HepG2 (cell line): ENCODE measurements at regions not wholly inside any gene's neighbourhood (a gene's known extent, or its start where the extent isn't known, plus 50 kb on each side); places are given as distances from the start of the nearest gene placed in this dataset.

Source experiments
- CEBPG ChIP-seq: IDR thresholded peaks from 2 replicates; pipeline ENCODE4 v1.6.1; 2016
- FLYWCH1 ChIP-seq: sonication (generic); formaldehyde crosslinking; IDR thresholded peaks from 2 replicates; pipeline ENCODE4 v1.8.1; 2023; ENCODE audit warnings: mild to moderate bottlenecking, missing genetic modification reagents
- GABPA ChIP-seq, 2 experiments: IDR thresholded peaks; 2 replicates each; pipeline ENCODE4 v1.6.1; 2011 to 2016; ENCODE audit warnings: low read depth in 2 of 2, low read length in 1 of 2, missing biosample characterization in 1 of 2, missing genetic modification characterization in 1 of 2
- GATAD1 ChIP-seq: IDR thresholded peaks from 2 replicates; pipeline ENCODE4 v1.6.1; 2016; ENCODE audit warnings: missing genetic modification reagents, missing compliant biosample characterization
- KLF15 ChIP-seq: sonication (generic); formaldehyde crosslinking; IDR thresholded peaks from 2 replicates; pipeline ENCODE4 v1.8.1; 2023; ENCODE audit warnings: borderline replicate concordance, mild to moderate bottlenecking, inconsistent platforms, missing genetic modification reagents, mixed read lengths
- TAF1 ChIP-seq: sonication (generic); formaldehyde crosslinking; IDR thresholded peaks from 2 replicates; pipeline ENCODE4 v1.4.0; 2020; ENCODE audit warnings: missing genetic modification reagents
- U2AF2 ChIP-seq: fragments of 200-400 bp; formaldehyde crosslinking; IDR thresholded peaks from 2 replicates; pipeline ENCODE4 v1.6.1; 2017; ENCODE audit warnings: low read depth, mild to moderate bottlenecking, low read length
- ZNF230 ChIP-seq: sonication (generic); formaldehyde crosslinking; IDR thresholded peaks from 2 replicates; pipeline ENCODE4 v1.4.0; 2020; ENCODE audit warnings: mild to moderate bottlenecking, missing genetic modification reagents
- ZNF569 ChIP-seq: sonication (generic); formaldehyde crosslinking; IDR thresholded peaks from 2 replicates; pipeline ENCODE4 v1.5.0; 2020; ENCODE audit warnings: mild to moderate bottlenecking, missing genetic modification reagents, moderate library complexity, borderline replicate concordance
- ZNF572 ChIP-seq: sonication (generic); formaldehyde crosslinking; IDR thresholded peaks from 2 replicates; pipeline ENCODE4 v1.5.1; 2020; ENCODE audit warnings: mild to moderate bottlenecking, missing genetic modification reagents
- TF ChIP-seq, protein P1 (sequence below): sonication (generic); formaldehyde crosslinking; IDR thresholded peaks from 2 replicates; pipeline ENCODE4 v1.5.0; 2020; ENCODE audit warnings: mild to moderate bottlenecking, missing genetic modification reagents, moderate library complexity
- TF ChIP-seq, protein P2 (sequence below): sonication (generic); formaldehyde crosslinking; IDR thresholded peaks from 2 replicates; pipeline ENCODE4 v1.4.0; 2020; ENCODE audit warnings: low read depth, mild to moderate bottlenecking, missing genetic modification reagents
- TF ChIP-seq, protein P3 (sequence below): sonication (generic); formaldehyde crosslinking; IDR thresholded peaks from 2 replicates; pipeline ENCODE4 v1.9.0; 2021; ENCODE audit warnings: mild to moderate bottlenecking, missing genetic modification reagents
- TF ChIP-seq, protein P4 (sequence below): sonication (generic); formaldehyde crosslinking; IDR thresholded peaks from 2 replicates; pipeline ENCODE4 v1.4.0; 2020; ENCODE audit warnings: mild to moderate bottlenecking, missing genetic modification reagents
- TF ChIP-seq, protein P5 (sequence below): sonication (generic); formaldehyde crosslinking; IDR thresholded peaks from 2 replicates; pipeline ENCODE4 v1.4.0; 2020; ENCODE audit warnings: missing genetic modification reagents, mild to moderate bottlenecking, borderline replicate concordance

DNA sequence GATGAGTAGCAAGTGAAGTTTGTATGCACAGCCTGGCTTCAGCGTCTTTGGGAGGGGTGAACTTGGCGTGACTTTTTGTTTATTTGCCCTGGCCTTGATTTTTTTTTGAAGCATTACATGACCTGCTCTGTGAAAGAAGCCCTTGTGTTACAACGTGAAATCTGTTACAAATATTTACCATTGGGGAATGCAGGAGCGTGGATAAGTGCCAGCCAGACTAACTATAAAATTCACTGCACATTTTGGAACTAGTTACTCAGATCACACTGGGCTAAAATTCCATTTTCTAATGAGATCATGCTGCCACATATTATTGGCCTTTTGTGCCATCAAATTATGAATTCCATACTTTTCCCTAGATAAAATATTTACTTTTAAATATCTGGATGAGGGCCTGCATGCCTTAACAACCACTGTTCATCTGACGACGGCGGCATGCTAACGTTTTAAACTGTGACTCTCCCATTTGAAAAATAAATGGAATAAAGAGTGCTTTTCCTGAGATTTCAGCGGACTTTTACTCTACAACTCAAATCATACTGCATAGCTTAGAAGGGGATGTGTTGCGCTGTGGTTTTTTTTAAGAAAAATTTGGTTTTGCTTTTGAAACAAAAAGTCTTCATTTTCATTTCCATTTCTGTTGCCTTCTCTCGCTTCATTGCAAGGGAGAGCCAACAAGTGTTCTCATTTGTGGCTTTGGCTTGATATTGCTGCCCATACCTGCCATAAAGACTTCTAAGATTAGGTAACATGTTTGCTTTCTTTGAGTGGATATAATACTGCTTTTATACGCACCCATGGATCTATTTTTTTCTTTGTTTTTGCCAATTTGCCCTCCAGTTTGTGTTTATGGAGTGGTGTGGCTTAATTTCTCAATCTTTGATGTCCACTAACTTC, 352.2 kb downstream of the TFEC start (continued):
- TF ChIP-seq, protein P1, sequence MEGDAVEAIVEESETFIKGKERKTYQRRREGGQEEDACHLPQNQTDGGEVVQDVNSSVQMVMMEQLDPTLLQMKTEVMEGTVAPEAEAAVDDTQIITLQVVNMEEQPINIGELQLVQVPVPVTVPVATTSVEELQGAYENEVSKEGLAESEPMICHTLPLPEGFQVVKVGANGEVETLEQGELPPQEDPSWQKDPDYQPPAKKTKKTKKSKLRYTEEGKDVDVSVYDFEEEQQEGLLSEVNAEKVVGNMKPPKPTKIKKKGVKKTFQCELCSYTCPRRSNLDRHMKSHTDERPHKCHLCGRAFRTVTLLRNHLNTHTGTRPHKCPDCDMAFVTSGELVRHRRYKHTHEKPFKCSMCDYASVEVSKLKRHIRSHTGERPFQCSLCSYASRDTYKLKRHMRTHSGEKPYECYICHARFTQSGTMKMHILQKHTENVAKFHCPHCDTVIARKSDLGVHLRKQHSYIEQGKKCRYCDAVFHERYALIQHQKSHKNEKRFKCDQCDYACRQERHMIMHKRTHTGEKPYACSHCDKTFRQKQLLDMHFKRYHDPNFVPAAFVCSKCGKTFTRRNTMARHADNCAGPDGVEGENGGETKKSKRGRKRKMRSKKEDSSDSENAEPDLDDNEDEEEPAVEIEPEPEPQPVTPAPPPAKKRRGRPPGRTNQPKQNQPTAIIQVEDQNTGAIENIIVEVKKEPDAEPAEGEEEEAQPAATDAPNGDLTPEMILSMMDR (CRISPR knock-in tag) = no peak
- TF ChIP-seq FLYWCH1 (CRISPR knock-in tag) (no peak), GABPA (IDR thresholded peaks at IDR 0.05; ENCODE audit: low read depth, low read length) (no peak), GABPA (CRISPR knock-in tag; IDR thresholded peaks at IDR 0.05; ENCODE audit: low read depth) (peak; percentile 33; the same call in 1 of the 2 replicates), CEBPG (peak; percentile 51), KLF15 (CRISPR knock-in tag) (no peak), GATAD1 (CRISPR knock-in tag) (no peak), ZNF569 (CRISPR knock-in tag) (no peak), ZNF572 (CRISPR knock-in tag) (no peak), U2AF2 (no peak), TAF1 (CRISPR knock-in tag) (no peak), ZNF230 (CRISPR knock-in tag) (no peak)
- TF ChIP-seq, protein P2, sequence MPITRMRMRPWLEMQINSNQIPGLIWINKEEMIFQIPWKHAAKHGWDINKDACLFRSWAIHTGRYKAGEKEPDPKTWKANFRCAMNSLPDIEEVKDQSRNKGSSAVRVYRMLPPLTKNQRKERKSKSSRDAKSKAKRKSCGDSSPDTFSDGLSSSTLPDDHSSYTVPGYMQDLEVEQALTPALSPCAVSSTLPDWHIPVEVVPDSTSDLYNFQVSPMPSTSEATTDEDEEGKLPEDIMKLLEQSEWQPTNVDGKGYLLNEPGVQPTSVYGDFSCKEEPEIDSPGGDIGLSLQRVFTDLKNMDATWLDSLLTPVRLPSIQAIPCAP (CRISPR knock-in tag) = no peak
- TF ChIP-seq, protein P3, sequence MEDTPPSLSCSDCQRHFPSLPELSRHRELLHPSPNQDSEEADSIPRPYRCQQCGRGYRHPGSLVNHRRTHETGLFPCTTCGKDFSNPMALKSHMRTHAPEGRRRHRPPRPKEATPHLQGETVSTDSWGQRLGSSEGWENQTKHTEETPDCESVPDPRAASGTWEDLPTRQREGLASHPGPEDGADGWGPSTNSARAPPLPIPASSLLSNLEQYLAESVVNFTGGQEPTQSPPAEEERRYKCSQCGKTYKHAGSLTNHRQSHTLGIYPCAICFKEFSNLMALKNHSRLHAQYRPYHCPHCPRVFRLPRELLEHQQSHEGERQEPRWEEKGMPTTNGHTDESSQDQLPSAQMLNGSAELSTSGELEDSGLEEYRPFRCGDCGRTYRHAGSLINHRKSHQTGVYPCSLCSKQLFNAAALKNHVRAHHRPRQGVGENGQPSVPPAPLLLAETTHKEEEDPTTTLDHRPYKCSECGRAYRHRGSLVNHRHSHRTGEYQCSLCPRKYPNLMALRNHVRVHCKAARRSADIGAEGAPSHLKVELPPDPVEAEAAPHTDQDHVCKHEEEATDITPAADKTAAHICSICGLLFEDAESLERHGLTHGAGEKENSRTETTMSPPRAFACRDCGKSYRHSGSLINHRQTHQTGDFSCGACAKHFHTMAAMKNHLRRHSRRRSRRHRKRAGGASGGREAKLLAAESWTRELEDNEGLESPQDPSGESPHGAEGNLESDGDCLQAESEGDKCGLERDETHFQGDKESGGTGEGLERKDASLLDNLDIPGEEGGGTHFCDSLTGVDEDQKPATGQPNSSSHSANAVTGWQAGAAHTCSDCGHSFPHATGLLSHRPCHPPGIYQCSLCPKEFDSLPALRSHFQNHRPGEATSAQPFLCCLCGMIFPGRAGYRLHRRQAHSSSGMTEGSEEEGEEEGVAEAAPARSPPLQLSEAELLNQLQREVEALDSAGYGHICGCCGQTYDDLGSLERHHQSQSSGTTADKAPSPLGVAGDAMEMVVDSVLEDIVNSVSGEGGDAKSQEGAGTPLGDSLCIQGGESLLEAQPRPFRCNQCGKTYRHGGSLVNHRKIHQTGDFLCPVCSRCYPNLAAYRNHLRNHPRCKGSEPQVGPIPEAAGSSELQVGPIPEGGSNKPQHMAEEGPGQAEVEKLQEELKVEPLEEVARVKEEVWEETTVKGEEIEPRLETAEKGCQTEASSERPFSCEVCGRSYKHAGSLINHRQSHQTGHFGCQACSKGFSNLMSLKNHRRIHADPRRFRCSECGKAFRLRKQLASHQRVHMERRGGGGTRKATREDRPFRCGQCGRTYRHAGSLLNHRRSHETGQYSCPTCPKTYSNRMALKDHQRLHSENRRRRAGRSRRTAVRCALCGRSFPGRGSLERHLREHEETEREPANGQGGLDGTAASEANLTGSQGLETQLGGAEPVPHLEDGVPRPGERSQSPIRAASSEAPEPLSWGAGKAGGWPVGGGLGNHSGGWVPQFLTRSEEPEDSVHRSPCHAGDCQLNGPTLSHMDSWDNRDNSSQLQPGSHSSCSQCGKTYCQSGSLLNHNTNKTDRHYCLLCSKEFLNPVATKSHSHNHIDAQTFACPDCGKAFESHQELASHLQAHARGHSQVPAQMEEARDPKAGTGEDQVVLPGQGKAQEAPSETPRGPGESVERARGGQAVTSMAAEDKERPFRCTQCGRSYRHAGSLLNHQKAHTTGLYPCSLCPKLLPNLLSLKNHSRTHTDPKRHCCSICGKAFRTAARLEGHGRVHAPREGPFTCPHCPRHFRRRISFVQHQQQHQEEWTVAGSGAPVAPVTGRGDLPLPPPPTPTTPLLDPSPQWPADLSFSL = no peak
- TF ChIP-seq, protein P4, sequence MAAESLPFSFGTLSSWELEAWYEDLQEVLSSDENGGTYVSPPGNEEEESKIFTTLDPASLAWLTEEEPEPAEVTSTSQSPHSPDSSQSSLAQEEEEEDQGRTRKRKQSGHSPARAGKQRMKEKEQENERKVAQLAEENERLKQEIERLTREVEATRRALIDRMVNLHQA (CRISPR knock-in tag) = no peak
- TF ChIP-seq, protein P5, sequence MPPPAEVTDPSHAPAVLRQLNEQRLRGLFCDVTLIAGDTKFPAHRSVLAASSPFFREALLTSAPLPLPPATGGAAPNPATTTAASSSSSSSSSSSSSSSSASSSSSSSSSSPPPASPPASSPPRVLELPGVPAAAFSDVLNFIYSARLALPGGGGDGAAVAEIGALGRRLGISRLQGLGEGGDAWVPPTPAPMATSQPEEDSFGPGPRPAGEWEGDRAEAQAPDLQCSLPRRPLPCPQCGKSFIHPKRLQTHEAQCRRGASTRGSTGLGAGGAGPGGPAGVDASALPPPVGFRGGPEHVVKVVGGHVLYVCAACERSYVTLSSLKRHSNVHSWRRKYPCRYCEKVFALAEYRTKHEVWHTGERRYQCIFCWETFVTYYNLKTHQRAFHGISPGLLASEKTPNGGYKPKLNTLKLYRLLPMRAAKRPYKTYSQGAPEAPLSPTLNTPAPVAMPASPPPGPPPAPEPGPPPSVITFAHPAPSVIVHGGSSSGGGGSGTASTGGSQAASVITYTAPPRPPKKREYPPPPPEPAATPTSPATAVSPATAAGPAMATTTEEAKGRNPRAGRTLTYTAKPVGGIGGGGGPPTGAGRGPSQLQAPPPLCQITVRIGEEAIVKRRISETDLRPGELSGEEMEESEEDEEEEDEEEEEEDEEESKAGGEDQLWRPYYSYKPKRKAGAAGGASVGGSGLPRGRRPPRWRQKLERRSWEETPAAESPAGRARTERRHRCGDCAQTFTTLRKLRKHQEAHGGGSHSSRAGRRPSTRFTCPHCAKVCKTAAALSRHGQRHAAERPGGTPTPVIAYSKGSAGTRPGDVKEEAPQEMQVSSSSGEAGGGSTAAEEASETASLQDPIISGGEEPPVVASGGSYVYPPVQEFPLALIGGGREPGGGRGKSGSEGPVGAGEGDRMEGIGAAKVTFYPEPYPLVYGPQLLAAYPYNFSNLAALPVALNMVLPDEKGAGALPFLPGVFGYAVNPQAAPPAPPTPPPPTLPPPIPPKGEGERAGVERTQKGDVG (CRISPR knock-in tag) = no peak
